ENCODE measurements at regions not wholly inside any gene's neighbourhood (a gene's known extent, or its start where the extent isn't known, plus 50 kb on each side); places are given as distances from the start of the nearest gene placed in this dataset.

- CTCF ChIA-PET = no interaction called here
- POLR2A ChIA-PET = no interaction called here
- no peak for DNase-seq (ENCODE audit: extremely low spot score)
- no peak for TF ChIP-seq FOXA1 (IDR thresholded peaks at IDR 0.05)
- TF ChIP-seq SP1 (IDR thresholded peaks at IDR 0.05) = no peak
- no peak for TF ChIP-seq BHLHE40 (IDR thresholded peaks at IDR 0.05; ENCODE audit: borderline replicate concordance)
- no peak for TF ChIP-seq TARDBP (IDR thresholded peaks at IDR 0.05)
- TF ChIP-seq ARNT (IDR thresholded peaks at IDR 0.05) = no peak
- no peak for TF ChIP-seq L3MBTL2 (conservative IDR thresholded peaks at IDR 0.05)
- TF ChIP-seq, protein P1, sequence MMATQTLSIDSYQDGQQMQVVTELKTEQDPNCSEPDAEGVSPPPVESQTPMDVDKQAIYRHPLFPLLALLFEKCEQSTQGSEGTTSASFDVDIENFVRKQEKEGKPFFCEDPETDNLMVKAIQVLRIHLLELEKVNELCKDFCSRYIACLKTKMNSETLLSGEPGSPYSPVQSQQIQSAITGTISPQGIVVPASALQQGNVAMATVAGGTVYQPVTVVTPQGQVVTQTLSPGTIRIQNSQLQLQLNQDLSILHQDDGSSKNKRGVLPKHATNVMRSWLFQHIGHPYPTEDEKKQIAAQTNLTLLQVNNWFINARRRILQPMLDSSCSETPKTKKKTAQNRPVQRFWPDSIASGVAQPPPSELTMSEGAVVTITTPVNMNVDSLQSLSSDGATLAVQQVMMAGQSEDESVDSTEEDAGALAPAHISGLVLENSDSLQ (IDR thresholded peaks at IDR 0.05) = no peak
- no peak for TF ChIP-seq FOXK2 (IDR thresholded peaks at IDR 0.05)
- TF ChIP-seq LEF1 (IDR thresholded peaks at IDR 0.05; ENCODE audit: borderline replicate concordance) = no peak
- TF ChIP-seq CTBP1 (IDR thresholded peaks at IDR 0.05; ENCODE audit: borderline replicate concordance) = no peak
- TF ChIP-seq ELF4 (IDR thresholded peaks at IDR 0.05) = no peak
- TF ChIP-seq NFRKB (IDR thresholded peaks at IDR 0.05) = no peak
- TF ChIP-seq SUZ12 (IDR thresholded peaks at IDR 0.05) = no peak
- no peak for TF ChIP-seq FOXM1 (IDR thresholded peaks at IDR 0.05; ENCODE audit: borderline replicate concordance)
- no peak for TF ChIP-seq HDGF (IDR thresholded peaks at IDR 0.05; ENCODE audit: borderline replicate concordance)
- TF ChIP-seq ZNF384 (IDR thresholded peaks at IDR 0.05) = no peak
These were observed 94.1 kb upstream of the ZNF438 start for GRCh38 chr10:31125789-31126188.

- no peak for DNase-seq (ENCODE audit: extremely low spot score)
- CTCF ChIA-PET = no interaction called here
- TF ChIP-seq ZNF384 (IDR thresholded peaks at IDR 0.05) (no peak), NFRKB (IDR thresholded peaks at IDR 0.05) (no peak), FOXK2 (IDR thresholded peaks at IDR 0.05) (no peak), CTBP1 (IDR thresholded peaks at IDR 0.05; ENCODE audit: borderline replicate concordance) (no peak), ELF4 (IDR thresholded peaks at IDR 0.05) (no peak), L3MBTL2 (conservative IDR thresholded peaks at IDR 0.05) (no peak), LEF1 (IDR thresholded peaks at IDR 0.05; ENCODE audit: borderline replicate concordance) (no peak), FOXM1 (IDR thresholded peaks at IDR 0.05; ENCODE audit: borderline replicate concordance) (no peak), ARNT (IDR thresholded peaks at IDR 0.05) (no peak), SUZ12 (IDR thresholded peaks at IDR 0.05) (no peak), FOXA1 (IDR thresholded peaks at IDR 0.05) (no peak), BHLHE40 (IDR thresholded peaks at IDR 0.05; ENCODE audit: borderline replicate concordance) (no peak)
- TF ChIP-seq, protein P1 (IDR thresholded peaks at IDR 0.05) = no peak
- POLR2A ChIA-PET = no interaction called here
These were observed 94.9 kb upstream of the ZNF438 start for GRCh38 chr10:31126593-31126992.

- ChIA-PET CTCF (interaction anchor here (0.6 kb wide), 1 partner anchor 369 kb away, joined by 3 read pairs; no protein-coding TSS in a partner anchor), POLR2A (no interaction called here)
- DNase-seq (ENCODE audit: extremely low spot score) = no peak
- TF ChIP-seq SP1 (IDR thresholded peaks at IDR 0.05) (no peak), FOXA1 (IDR thresholded peaks at IDR 0.05) (no peak)
These were observed 96.9 kb upstream of the ZNF438 start for GRCh38 chr10:31128536-31128935.

DNA sequence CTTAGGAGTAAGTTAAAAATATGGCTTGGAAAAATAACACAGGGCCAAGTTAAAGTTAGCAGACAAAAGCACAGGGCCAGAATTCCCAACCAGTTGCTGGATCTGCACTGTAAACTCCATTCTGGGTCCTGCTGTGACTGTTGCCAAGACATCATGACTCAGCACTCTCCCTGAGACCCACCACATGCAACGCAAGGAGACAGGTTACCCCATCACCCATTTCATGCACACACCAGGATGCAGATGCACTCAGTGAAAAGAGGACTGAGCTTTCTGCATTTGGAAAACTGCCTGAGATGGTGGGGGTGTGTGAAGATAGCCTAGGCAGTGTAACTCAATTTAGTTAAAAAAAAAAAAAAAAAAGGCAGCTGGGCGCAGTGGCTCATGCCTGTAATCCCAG lies 97.6 kb upstream of the ZNF438 start:
- CTCF ChIA-PET = no interaction called here
- no peak for DNase-seq (ENCODE audit: extremely low spot score)
- POLR2A ChIA-PET = no interaction called here

DNA sequence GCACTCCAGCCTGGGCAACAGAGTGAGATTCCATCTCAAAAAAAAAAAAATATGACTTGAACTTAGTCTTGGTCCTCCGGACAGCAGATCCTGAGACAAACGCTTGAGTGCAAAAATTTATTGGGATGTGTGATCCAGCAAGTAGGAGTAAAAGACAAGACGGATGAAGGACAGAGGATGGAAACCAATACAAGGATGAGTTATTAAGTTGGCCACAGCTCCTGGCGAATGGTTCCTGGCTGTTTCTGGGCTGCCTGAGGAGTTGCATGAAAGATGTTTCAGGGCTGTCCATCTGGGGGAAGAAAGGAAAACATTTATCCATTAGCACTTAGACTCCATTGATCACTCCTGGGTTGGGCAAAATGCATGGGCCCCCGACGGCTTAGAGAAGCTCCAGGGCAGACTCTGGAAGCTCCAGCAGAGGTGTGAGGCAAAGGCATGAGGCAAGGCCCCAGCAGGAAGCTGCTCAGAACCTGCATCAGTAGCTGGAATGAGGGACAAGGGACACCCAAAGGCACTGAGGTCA lies 98.3 kb upstream of the ZNF438 start:
- ChIA-PET POLR2A (no interaction called here), CTCF (no interaction called here)
- DNase-seq (ENCODE audit: extremely low spot score) = no peak
- no peak for TF ChIP-seq TARDBP (IDR thresholded peaks at IDR 0.05)
- TF ChIP-seq ARNT (IDR thresholded peaks at IDR 0.05) = no peak
- no peak for TF ChIP-seq LEF1 (IDR thresholded peaks at IDR 0.05; ENCODE audit: borderline replicate concordance)
- TF ChIP-seq SUZ12 (IDR thresholded peaks at IDR 0.05) = no peak
- no peak for TF ChIP-seq L3MBTL2 (conservative IDR thresholded peaks at IDR 0.05)
- no peak for TF ChIP-seq ZNF384 (IDR thresholded peaks at IDR 0.05)
- TF ChIP-seq BHLHE40 (IDR thresholded peaks at IDR 0.05; ENCODE audit: borderline replicate concordance) = no peak
- no peak for TF ChIP-seq CTBP1 (IDR thresholded peaks at IDR 0.05; ENCODE audit: borderline replicate concordance)
- TF ChIP-seq SP1 (IDR thresholded peaks at IDR 0.05) = no peak
- no peak for TF ChIP-seq HDGF (IDR thresholded peaks at IDR 0.05; ENCODE audit: borderline replicate concordance)
- no peak for TF ChIP-seq ELF4 (IDR thresholded peaks at IDR 0.05)
- TF ChIP-seq, protein P1 (IDR thresholded peaks at IDR 0.05) = no peak
- no peak for TF ChIP-seq NFRKB (IDR thresholded peaks at IDR 0.05)
- no peak for TF ChIP-seq FOXM1 (IDR thresholded peaks at IDR 0.05; ENCODE audit: borderline replicate concordance)
- no peak for TF ChIP-seq FOXA1 (IDR thresholded peaks at IDR 0.05)

More for the DNA sequence above, 97.6 kb upstream of the ZNF438 start:
- no peak for TF ChIP-seq FOXM1 (IDR thresholded peaks at IDR 0.05; ENCODE audit: borderline replicate concordance)
- TF ChIP-seq FOXA1 (IDR thresholded peaks at IDR 0.05) = no peak
- TF ChIP-seq SUZ12 (IDR thresholded peaks at IDR 0.05) = no peak
- no peak for TF ChIP-seq ELF4 (IDR thresholded peaks at IDR 0.05)
- TF ChIP-seq L3MBTL2 (conservative IDR thresholded peaks at IDR 0.05) = no peak
- TF ChIP-seq, protein P1 (IDR thresholded peaks at IDR 0.05) = no peak
- TF ChIP-seq LEF1 (IDR thresholded peaks at IDR 0.05; ENCODE audit: borderline replicate concordance) = no peak
- no peak for TF ChIP-seq FOXK2 (IDR thresholded peaks at IDR 0.05)
- no peak for TF ChIP-seq TARDBP (IDR thresholded peaks at IDR 0.05)

DNA sequence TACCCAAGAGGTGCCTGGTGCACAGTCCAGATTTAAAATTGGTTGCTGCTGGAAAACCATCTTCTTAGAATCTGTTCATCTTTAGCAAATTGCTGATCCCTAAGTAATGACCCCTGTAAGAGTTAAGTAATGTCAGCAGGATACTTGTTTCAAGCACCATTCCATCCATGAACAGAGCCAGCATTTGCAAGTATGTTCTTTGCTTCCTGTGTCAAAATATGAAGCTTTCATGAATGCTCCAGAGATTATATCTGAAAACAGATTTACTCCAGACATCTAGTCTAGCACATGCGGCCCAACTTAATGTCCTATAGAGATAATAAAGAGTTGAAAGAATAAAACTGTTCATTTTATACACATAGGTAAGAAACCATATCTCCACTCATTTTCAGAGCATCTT lies 98.7 kb upstream of the ZNF438 start:
- ChIA-PET POLR2A (no interaction called here), CTCF (no interaction called here)
- no peak for TF ChIP-seq BHLHE40 (IDR thresholded peaks at IDR 0.05; ENCODE audit: borderline replicate concordance)
- no peak for TF ChIP-seq NFRKB (IDR thresholded peaks at IDR 0.05)
- no peak for TF ChIP-seq FOXA1 (IDR thresholded peaks at IDR 0.05)
- no peak for TF ChIP-seq SUZ12 (IDR thresholded peaks at IDR 0.05)
- no peak for TF ChIP-seq TARDBP (IDR thresholded peaks at IDR 0.05)
- no peak for TF ChIP-seq ELF4 (IDR thresholded peaks at IDR 0.05)
- no peak for TF ChIP-seq LEF1 (IDR thresholded peaks at IDR 0.05; ENCODE audit: borderline replicate concordance)
- TF ChIP-seq, protein P1 (IDR thresholded peaks at IDR 0.05) = no peak
- no peak for TF ChIP-seq HDGF (IDR thresholded peaks at IDR 0.05; ENCODE audit: borderline replicate concordance)
- TF ChIP-seq CTBP1 (IDR thresholded peaks at IDR 0.05; ENCODE audit: borderline replicate concordance) = no peak
- no peak for TF ChIP-seq FOXM1 (IDR thresholded peaks at IDR 0.05; ENCODE audit: borderline replicate concordance)
- no peak for TF ChIP-seq FOXK2 (IDR thresholded peaks at IDR 0.05)
- no peak for TF ChIP-seq ZNF384 (IDR thresholded peaks at IDR 0.05)
- TF ChIP-seq L3MBTL2 (conservative IDR thresholded peaks at IDR 0.05) = no peak
- no peak for TF ChIP-seq ARNT (IDR thresholded peaks at IDR 0.05)
- TF ChIP-seq SP1 (IDR thresholded peaks at IDR 0.05) = no peak
- no peak for DNase-seq (ENCODE audit: extremely low spot score)

Measured in HEK293T (cell line).